ENCODE measurements at regions not wholly inside any gene's neighbourhood (a gene's known extent, or its start where the extent isn't known, plus 50 kb on each side); places are given as distances from the start of the nearest gene placed in this dataset.

DNA sequence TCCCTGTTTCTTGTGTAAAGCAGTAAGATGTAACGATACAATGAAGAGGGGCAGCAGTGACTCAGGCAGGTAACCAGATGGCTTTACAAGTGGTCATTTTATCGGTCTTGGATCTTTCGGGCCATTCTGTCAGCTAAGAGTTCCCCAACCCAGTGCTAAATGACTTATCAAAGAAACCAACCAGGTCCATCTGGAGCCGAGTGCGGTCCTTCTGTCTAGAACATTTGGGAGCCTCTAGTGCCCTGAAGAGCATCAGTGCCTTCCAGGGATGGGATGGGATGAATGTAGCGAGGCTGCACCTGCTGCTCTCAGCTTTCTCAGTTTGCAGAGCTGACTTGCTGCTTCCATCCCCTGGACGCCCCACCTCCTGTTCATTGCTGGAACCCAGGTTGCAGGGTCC, 131.7 kb upstream of the AGBL1 start:
- Histone ChIP-seq H3K4me3 (replicated peaks in 1 of 4; ENCODE audit: control extremely low read depth in 1 of 4, insufficient read depth in 1 of 4, low read depth in 3 of 4, low read length in 4 of 4) (no peak overlapping the region), H4K20me1 (ENCODE audit: control insufficient read depth, extremely low read depth, insufficient read depth, low read length) (no peaks in the 10 kb centered on the region), H3K27me3 (ENCODE audit: control insufficient read depth, insufficient read depth, low read length) (no peaks in the 10 kb centered on the region), H2AFZ (ENCODE audit: low read length) (no peak overlapping the region), H3K4me2 (ENCODE audit: extremely low read depth, insufficient read depth, low read length) (no peak overlapping the region), H3K36me3 (ENCODE audit: control insufficient read depth, insufficient read depth, low read length) (no peaks in the 10 kb centered on the region), H3K4me1 (ENCODE audit: control insufficient read depth, extremely low read depth, insufficient read depth, low read length) (no peaks in the 10 kb centered on the region), H3K9me3 (ENCODE audit: control insufficient read depth, insufficient read depth, low read depth, low read length) (no peaks in the 10 kb centered on the region), H3K79me2 (ENCODE audit: control insufficient read depth, insufficient read depth, low read length) (no peaks in the 10 kb centered on the region), H3K27ac (ENCODE audit: insufficient read depth, low read length) (no peak overlapping the region), H3K9ac (ENCODE audit: insufficient read depth, low read length) (no peak overlapping the region)
- no peak for DNase-seq (ENCODE audit: low read depth in 2 of 2)
- TF ChIP-seq, protein P1, sequence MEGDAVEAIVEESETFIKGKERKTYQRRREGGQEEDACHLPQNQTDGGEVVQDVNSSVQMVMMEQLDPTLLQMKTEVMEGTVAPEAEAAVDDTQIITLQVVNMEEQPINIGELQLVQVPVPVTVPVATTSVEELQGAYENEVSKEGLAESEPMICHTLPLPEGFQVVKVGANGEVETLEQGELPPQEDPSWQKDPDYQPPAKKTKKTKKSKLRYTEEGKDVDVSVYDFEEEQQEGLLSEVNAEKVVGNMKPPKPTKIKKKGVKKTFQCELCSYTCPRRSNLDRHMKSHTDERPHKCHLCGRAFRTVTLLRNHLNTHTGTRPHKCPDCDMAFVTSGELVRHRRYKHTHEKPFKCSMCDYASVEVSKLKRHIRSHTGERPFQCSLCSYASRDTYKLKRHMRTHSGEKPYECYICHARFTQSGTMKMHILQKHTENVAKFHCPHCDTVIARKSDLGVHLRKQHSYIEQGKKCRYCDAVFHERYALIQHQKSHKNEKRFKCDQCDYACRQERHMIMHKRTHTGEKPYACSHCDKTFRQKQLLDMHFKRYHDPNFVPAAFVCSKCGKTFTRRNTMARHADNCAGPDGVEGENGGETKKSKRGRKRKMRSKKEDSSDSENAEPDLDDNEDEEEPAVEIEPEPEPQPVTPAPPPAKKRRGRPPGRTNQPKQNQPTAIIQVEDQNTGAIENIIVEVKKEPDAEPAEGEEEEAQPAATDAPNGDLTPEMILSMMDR (conservative IDR thresholded peaks at IDR 0.05 in 1 of 2, IDR thresholded peaks at IDR 0.05 in 1 of 2; ENCODE audit: low read depth in 1 of 2, low read length in 2 of 2): no peak
- TF ChIP-seq EZH2 (IDR thresholded peaks at IDR 0.05; ENCODE audit: low read length, missing control alignments): no peak

DNA sequence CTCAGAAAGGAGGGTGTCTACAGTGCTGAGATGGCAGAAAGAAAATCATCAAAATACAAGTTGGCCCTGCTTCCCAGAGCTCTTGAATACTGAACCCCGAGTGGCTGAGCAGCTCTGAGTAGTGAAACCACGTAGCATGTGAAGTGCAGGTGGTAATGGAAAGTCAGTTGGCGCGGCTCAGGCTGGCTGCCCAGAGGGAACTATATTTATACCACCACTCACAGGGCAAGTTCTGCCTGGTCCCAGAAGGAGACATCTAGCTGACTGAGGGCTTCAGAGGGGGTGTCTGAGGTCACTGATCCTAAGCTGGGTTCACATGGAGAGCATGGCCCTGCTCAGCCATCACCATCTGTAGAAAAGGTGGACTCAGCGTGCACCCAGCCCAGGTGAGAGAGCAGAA, 129.6 kb upstream of the AGBL1 start:
- no peak overlapping the region for H2AFZ ChIP-seq (ENCODE audit: low read length)
- H4K20me1 ChIP-seq (ENCODE audit: control insufficient read depth, extremely low read depth, insufficient read depth, low read length): no peaks in the 10 kb centered on the region
- no peak overlapping the region for H3K9ac ChIP-seq (ENCODE audit: insufficient read depth, low read length)
- no peak for TF ChIP-seq EZH2 (IDR thresholded peaks at IDR 0.05; ENCODE audit: low read length, missing control alignments)
- TF ChIP-seq, protein P1 (conservative IDR thresholded peaks at IDR 0.05 in 1 of 2, IDR thresholded peaks at IDR 0.05 in 1 of 2; ENCODE audit: low read depth in 1 of 2, low read length in 2 of 2): no peak
- H3K27ac ChIP-seq (ENCODE audit: insufficient read depth, low read length): no peak overlapping the region
- H3K4me1 ChIP-seq (ENCODE audit: control insufficient read depth, extremely low read depth, insufficient read depth, low read length): no peaks in the 10 kb centered on the region
- no peaks in the 10 kb centered on the region for H3K9me3 ChIP-seq (ENCODE audit: control insufficient read depth, insufficient read depth, low read depth, low read length)
- no peaks in the 10 kb centered on the region for H3K79me2 ChIP-seq (ENCODE audit: control insufficient read depth, insufficient read depth, low read length)
- no peak overlapping the region for H3K4me3 ChIP-seq (replicated peaks in 1 of 4; ENCODE audit: control extremely low read depth in 1 of 4, insufficient read depth in 1 of 4, low read depth in 3 of 4, low read length in 4 of 4)
- no peaks in the 10 kb centered on the region for H3K27me3 ChIP-seq (ENCODE audit: control insufficient read depth, insufficient read depth, low read length)
- no peak overlapping the region for H3K4me2 ChIP-seq (ENCODE audit: extremely low read depth, insufficient read depth, low read length)
- no peaks in the 10 kb centered on the region for H3K36me3 ChIP-seq (ENCODE audit: control insufficient read depth, insufficient read depth, low read length)
- no peak for DNase-seq (ENCODE audit: low read depth in 2 of 2)

GRCh38 chr15:85954586-85954985, 125.1 kb upstream of the AGBL1 start:
- DNase-seq (ENCODE audit: low read depth in 2 of 2): no peak
- H3K4me3 ChIP-seq (replicated peaks in 1 of 4; ENCODE audit: control extremely low read depth in 1 of 4, insufficient read depth in 1 of 4, low read depth in 3 of 4, low read length in 4 of 4): no peak overlapping the region
- no peak overlapping the region for H3K27ac ChIP-seq (ENCODE audit: insufficient read depth, low read length)
- no peaks in the 10 kb centered on the region for H3K9me3 ChIP-seq (ENCODE audit: control insufficient read depth, insufficient read depth, low read depth, low read length)
- no peaks in the 10 kb centered on the region for H3K36me3 ChIP-seq (ENCODE audit: control insufficient read depth, insufficient read depth, low read length)
- TF ChIP-seq, protein P1 (conservative IDR thresholded peaks at IDR 0.05 in 1 of 2, IDR thresholded peaks at IDR 0.05 in 1 of 2; ENCODE audit: low read depth in 1 of 2, low read length in 2 of 2): no peak
- TF ChIP-seq EZH2 (IDR thresholded peaks at IDR 0.05; ENCODE audit: low read length, missing control alignments): no peak
- H3K27me3 ChIP-seq (ENCODE audit: control insufficient read depth, insufficient read depth, low read length): no peaks in the 10 kb centered on the region
- no peaks in the 10 kb centered on the region for H3K4me1 ChIP-seq (ENCODE audit: control insufficient read depth, extremely low read depth, insufficient read depth, low read length)
- H3K79me2 ChIP-seq (ENCODE audit: control insufficient read depth, insufficient read depth, low read length): no peaks in the 10 kb centered on the region
- no peak overlapping the region for H3K9ac ChIP-seq (ENCODE audit: insufficient read depth, low read length)
- no peaks in the 10 kb centered on the region for H4K20me1 ChIP-seq (ENCODE audit: control insufficient read depth, extremely low read depth, insufficient read depth, low read length)
- H2AFZ ChIP-seq (ENCODE audit: low read length): no peak overlapping the region
- no peak overlapping the region for H3K4me2 ChIP-seq (ENCODE audit: extremely low read depth, insufficient read depth, low read length)
